ENCODE measurements at regions not wholly inside any gene's neighbourhood (a gene's known extent, or its start where the extent isn't known, plus 50 kb on each side); places are given as distances from the start of the nearest gene placed in this dataset.

DNA sequence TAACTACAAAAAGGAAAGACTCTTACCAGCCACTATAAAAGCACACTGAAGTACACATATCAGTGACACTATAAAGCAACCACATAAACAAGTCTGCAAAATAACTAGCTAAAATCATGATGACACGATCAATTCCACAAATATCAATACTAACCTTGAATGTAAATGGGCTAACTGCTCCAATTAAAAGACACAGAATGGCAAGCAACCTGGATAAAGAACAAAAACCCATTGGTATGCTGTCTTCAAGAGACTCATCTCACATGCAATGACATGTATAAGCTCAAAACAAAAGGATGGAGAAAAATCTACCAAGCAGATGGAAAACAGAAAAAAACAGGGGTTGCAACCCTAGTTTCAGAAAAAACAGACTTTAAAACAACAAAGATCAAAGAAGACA is 59.7 kb upstream of the LYPLAL1 start:
- no peak for DNase-seq

DNA sequence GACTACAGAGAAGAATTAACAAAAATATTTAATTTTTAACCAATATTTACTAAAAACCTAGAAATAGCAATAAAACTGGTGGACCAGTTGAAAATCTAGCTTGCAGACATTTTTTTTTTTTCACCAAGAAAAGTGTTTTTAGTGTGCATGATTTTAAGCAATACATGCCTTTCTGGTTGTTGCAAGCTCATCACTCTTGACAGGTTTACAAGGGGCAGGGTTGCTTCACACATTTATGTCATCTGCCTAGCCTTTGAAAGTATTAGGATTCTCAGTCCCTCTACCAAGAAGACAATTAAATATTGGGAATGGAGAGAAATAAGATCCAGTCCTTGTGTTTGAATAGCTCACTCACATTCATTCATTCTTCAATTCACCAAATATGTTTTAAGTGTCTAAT is 53.8 kb upstream of the LYPLAL1 start:
- DNase-seq: no peak

- no peak for DNase-seq
Measured at GRCh38 chr1:219120624-219121544, 52.8 kb upstream of the LYPLAL1 start.

DNA sequence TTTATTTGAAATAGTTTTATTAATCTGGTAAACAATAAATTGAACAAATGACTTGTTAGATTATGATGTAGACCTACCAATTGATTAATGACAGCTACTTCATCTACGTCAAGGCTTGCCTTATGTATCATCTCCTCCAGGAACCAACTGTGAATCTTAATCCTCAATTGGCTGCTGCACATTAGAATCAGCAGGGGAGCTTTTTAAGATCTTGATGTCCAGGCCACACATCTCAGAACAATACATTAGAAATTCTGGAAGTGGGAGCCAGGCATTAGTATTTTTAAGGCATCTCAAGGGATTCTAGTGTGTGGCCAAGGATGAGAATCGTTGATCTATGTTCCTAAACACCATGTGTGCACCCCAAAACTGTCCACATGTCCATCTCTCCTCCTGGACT is 52.0 kb upstream of the LYPLAL1 start:
- DNase-seq: no peak

GRCh38 chr1:219123036-219123435 is 50.6 kb upstream of the LYPLAL1 start:
- DNase-seq: no peak

Measured in activated CD8-positive, alpha-beta memory T cell treated with anti-CD3 and anti-CD28 coated beads for 24 hours (primary cell).